Activated T-cell treated with anti-CD3 and anti-CD28 coated beads, Interleukin-2, amount 50 U/mL, for 72 hours (primary cell): ENCODE measurements at regions not wholly inside any gene's neighbourhood (a gene's known extent, or its start where the extent isn't known, plus 50 kb on each side); places are given as distances from the start of the nearest gene placed in this dataset.

Source experiments
- ATAC-seq, 2 donors: fragments of 150-1000 bp; cut with Tn5 transposase; replicated peaks in 1 of 2; 2 replicates each; pipeline ENCODE4 v1.10.0; 2021; ENCODE audit warnings: moderate library complexity in 2 of 2, mild to moderate bottlenecking in 1 of 2
- DNase-seq, 2 donors: peaks; one replicate each; pipeline ENCODE4 v3.0.0; 2021 to 2022; ENCODE audit warnings: mixed read lengths in 1 of 2
- H3K27ac Mint-ChIP-seq: one replicate; pipeline ENCODE4 v1.8.0; 2022; ENCODE audit warnings: mild to moderate bottlenecking, moderate library complexity, mixed read lengths
- H3K27me3 Mint-ChIP-seq: one replicate; pipeline ENCODE4 v1.8.0; 2022; ENCODE audit warnings: low read depth, mixed read lengths
- H3K36me3 Mint-ChIP-seq, 2 donors: one replicate each; pipeline ENCODE4 v1.8.0; 2022; ENCODE audit warnings: mixed read lengths in 2 of 2, mild to moderate bottlenecking in 1 of 2; ENCODE audit not compliant: insufficient read depth in 2 of 2
- H3K4me1 Mint-ChIP-seq: one replicate; pipeline ENCODE4 v1.8.0; 2022; ENCODE audit warnings: low read depth, mixed read lengths
- H3K4me3 Mint-ChIP-seq, 2 donors: one replicate each; pipeline ENCODE4 v1.8.0; 2022; ENCODE audit warnings: mild to moderate bottlenecking in 2 of 2, mixed read lengths in 2 of 2, moderate library complexity in 2 of 2
- H3K9me3 Mint-ChIP-seq, 2 donors: one replicate each; pipeline ENCODE4 v1.8.0; 2022; ENCODE audit warnings: mixed read lengths in 2 of 2

GRCh38 chr21:27382404-27382803 lies 415.5 kb upstream of the ADAMTS5 start:
- H3K27me3 Mint-ChIP-seq = no peaks in the 10 kb centered on the region

GRCh38 chr21:27380303-27380702 lies 413.4 kb upstream of the ADAMTS5 start:
- no peaks in the 10 kb centered on the region for H3K4me1 Mint-ChIP-seq
- no peaks in the 10 kb centered on the region for H3K27me3 Mint-ChIP-seq
- ATAC-seq = no peak
- no peaks in the 10 kb centered on the region for H3K9me3 Mint-ChIP-seq
- no peaks in the 10 kb centered on the region for H3K36me3 Mint-ChIP-seq
- DNase-seq = no peak
- H3K27ac Mint-ChIP-seq = no peak overlapping the region
- H3K4me3 Mint-ChIP-seq = no peak overlapping the region

More at GRCh38 chr21:27382404-27382803, 415.5 kb upstream of the ADAMTS5 start:
- DNase-seq (no peak), ATAC-seq (no peak)
- peaks cover 0 to 3% of the 10 kb centered on the region in 2 donors for H3K9me3 Mint-ChIP-seq
- no peak overlapping the region for H3K4me3 Mint-ChIP-seq
- no peaks in the 10 kb centered on the region for H3K36me3 Mint-ChIP-seq
- H3K4me1 Mint-ChIP-seq = no peaks in the 10 kb centered on the region
- H3K27ac Mint-ChIP-seq = no peak overlapping the region

- no peak overlapping the region for H3K4me3 Mint-ChIP-seq
- no peak for ATAC-seq
Observed at GRCh38 chr21:27379354-27379753, 412.5 kb upstream of the ADAMTS5 start.

GRCh38 chr21:27372381-27372780 lies 405.5 kb upstream of the ADAMTS5 start:
- Mint-ChIP-seq H3K27ac (no peak overlapping the region), H3K4me3 (no peak overlapping the region), H3K4me1 (no peaks in the 10 kb centered on the region), H3K9me3 (peaks cover 1 to 4% of the 10 kb centered on the region in 2 donors), H3K27me3 (no peaks in the 10 kb centered on the region), H3K36me3 (no peaks in the 10 kb centered on the region)
- DNase-seq = no peak
- no peak for ATAC-seq

More at GRCh38 chr21:27379354-27379753, 412.5 kb upstream of the ADAMTS5 start:
- Mint-ChIP-seq H3K9me3 (no peaks in the 10 kb centered on the region), H3K27ac (no peak overlapping the region), H3K4me1 (no peaks in the 10 kb centered on the region), H3K36me3 (no peaks in the 10 kb centered on the region), H3K27me3 (no peaks in the 10 kb centered on the region)
- DNase-seq = no peak

GRCh38 chr21:27371975-27372331 lies 405.1 kb upstream of the ADAMTS5 start:
- Mint-ChIP-seq H3K36me3 (no peaks in the 10 kb centered on the region), H3K27me3 (no peaks in the 10 kb centered on the region), H3K27ac (no peak overlapping the region), H3K9me3 (peaks cover 1 to 7% of the 10 kb centered on the region in 2 donors), H3K4me3 (no peak overlapping the region), H3K4me1 (no peaks in the 10 kb centered on the region)
- DNase-seq = no peak
- no peak for ATAC-seq

- Mint-ChIP-seq H3K27ac (no peak overlapping the region), H3K36me3 (no peaks in the 10 kb centered on the region), H3K4me1 (no peaks in the 10 kb centered on the region), H3K27me3 (no peaks in the 10 kb centered on the region), H3K4me3 (no peak overlapping the region), H3K9me3 (peaks cover 1 to 7% of the 10 kb centered on the region in 2 donors)
- ATAC-seq (no peak), DNase-seq (no peak)
Observed at GRCh38 chr21:27371115-27371974, 404.5 kb upstream of the ADAMTS5 start.

- no peak for DNase-seq
- peak overlapping the region; percentile 15 for H3K27ac Mint-ChIP-seq
- ATAC-seq = no peak
- H3K36me3 Mint-ChIP-seq = peaks cover 0 to 2% of the 10 kb centered on the region in 2 donors
- H3K27me3 Mint-ChIP-seq = no peaks in the 10 kb centered on the region
- no peak overlapping the region for H3K4me3 Mint-ChIP-seq
- no peaks in the 10 kb centered on the region for H3K4me1 Mint-ChIP-seq
- H3K9me3 Mint-ChIP-seq = peaks cover 1 to 9% of the 10 kb centered on the region in 2 donors
Observed at GRCh38 chr21:27369978-27370571, 403.2 kb upstream of the ADAMTS5 start.

GRCh38 chr21:27369234-27369633 lies 402.3 kb upstream of the ADAMTS5 start:
- H3K9me3 Mint-ChIP-seq = peaks cover 1 to 9% of the 10 kb centered on the region in 2 donors
- H3K27me3 Mint-ChIP-seq = no peaks in the 10 kb centered on the region
- no peak overlapping the region for H3K27ac Mint-ChIP-seq
- H3K4me1 Mint-ChIP-seq = no peaks in the 10 kb centered on the region
- no peak overlapping the region for H3K4me3 Mint-ChIP-seq
- ATAC-seq = no peak
- peaks cover 0 to 2% of the 10 kb centered on the region in 2 donors for H3K36me3 Mint-ChIP-seq
- no peak for DNase-seq

GRCh38 chr21:27366646-27367235 lies 399.9 kb upstream of the ADAMTS5 start:
- no peak overlapping the region for H3K4me3 Mint-ChIP-seq
- no peaks in the 10 kb centered on the region for H3K27me3 Mint-ChIP-seq
- H3K4me1 Mint-ChIP-seq = no peaks in the 10 kb centered on the region
- ATAC-seq (no peak), DNase-seq (no peak)
- H3K27ac Mint-ChIP-seq = no peak overlapping the region
- peaks cover 0 to 7% of the 10 kb centered on the region in 2 donors for H3K9me3 Mint-ChIP-seq
- H3K36me3 Mint-ChIP-seq = peaks cover 0 to 2% of the 10 kb centered on the region in 2 donors

- H3K27me3 Mint-ChIP-seq = no peaks in the 10 kb centered on the region
- DNase-seq = no peak
- H3K36me3 Mint-ChIP-seq = peaks cover 0 to 2% of the 10 kb centered on the region in 2 donors
- no peak for ATAC-seq
- no peak overlapping the region for H3K27ac Mint-ChIP-seq
- H3K4me3 Mint-ChIP-seq = no peak overlapping the region
- no peaks in the 10 kb centered on the region for H3K4me1 Mint-ChIP-seq
- peaks cover 0 to 7% of the 10 kb centered on the region in 2 donors for H3K9me3 Mint-ChIP-seq
Observed at GRCh38 chr21:27366036-27366435, 399.1 kb upstream of the ADAMTS5 start.

GRCh38 chr21:27365394-27365793 lies 398.5 kb upstream of the ADAMTS5 start:
- Mint-ChIP-seq H3K9me3 (peaks cover 0 to 7% of the 10 kb centered on the region in 2 donors), H3K27ac (no peak overlapping the region), H3K4me1 (no peaks in the 10 kb centered on the region), H3K4me3 (no peak overlapping the region), H3K27me3 (no peaks in the 10 kb centered on the region), H3K36me3 (peaks cover 0 to 2% of the 10 kb centered on the region in 2 donors)
- DNase-seq (no peak), ATAC-seq (no peak)

GRCh38 chr21:27363719-27364477 lies 397.0 kb upstream of the ADAMTS5 start:
- Mint-ChIP-seq H3K27me3 (no peaks in the 10 kb centered on the region), H3K4me3 (no peak overlapping the region), H3K4me1 (no peaks in the 10 kb centered on the region), H3K27ac (no peak overlapping the region), H3K9me3 (peaks cover 0 to 7% of the 10 kb centered on the region in 2 donors), H3K36me3 (peaks cover 0 to 2% of the 10 kb centered on the region in 2 donors)
- DNase-seq (no peak), ATAC-seq (no peak)

- no peaks in the 10 kb centered on the region for H3K27me3 Mint-ChIP-seq
- ATAC-seq = no peak
- DNase-seq = no peak
Observed at GRCh38 chr21:27362249-27362648, 395.4 kb upstream of the ADAMTS5 start.

More at GRCh38 chr21:27362249-27362648, 395.4 kb upstream of the ADAMTS5 start:
- Mint-ChIP-seq H3K36me3 (peaks cover 0 to 2% of the 10 kb centered on the region in 2 donors), H3K4me3 (no peak overlapping the region), H3K27ac (no peak overlapping the region), H3K4me1 (no peaks in the 10 kb centered on the region), H3K9me3 (peaks cover 5 to 14% of the 10 kb centered on the region in 2 donors)
